T-cell (primary cell): ENCODE measurements at regions not wholly inside any gene's neighbourhood (a gene's known extent, or its start where the extent isn't known, plus 50 kb on each side); places are given as distances from the start of the nearest gene placed in this dataset.

Source experiments
- ATAC-seq, 4 experiments: fragments of 200-7000 bp in 3 of 4; fragments of 150-1000 bp in 1 of 4; cut with Tn5 transposase; replicated peaks in 1 of 4; 1 replicate in 3 of 4; 2 replicates in 1 of 4; pipeline ENCODE4 v1.10.0; 2021; ENCODE audit warnings: moderate library complexity in 3 of 4, mild to moderate bottlenecking in 2 of 4, moderate number of reproducible peaks in 1 of 4
- CTCF ChIA-PET, 2 donors: fragments of 300-600 bp; sonication (Branson Sonifier 250); formaldehyde crosslinking; loops; one replicate each; lab custom pipeline; 2022; ENCODE audit warnings: antibody characterized with exemption in 2 of 2; lab: Charles Lee
- POLR2A ChIA-PET, 2 donors: fragments of 300-600 bp; sonication (Branson Sonifier 250); formaldehyde crosslinking; loops; one replicate each; lab custom pipeline; 2022; ENCODE audit warnings: antibody characterized with exemption in 2 of 2; lab: Charles Lee
- DNase-seq, 35 experiments: peaks; one replicate each; pipeline versions ENCODE4 v3.0.0 to v3.0.0-alpha.2; 2013 to 2023
- H3K27ac ChIP-seq: one replicate; pipeline ENCODE4 v1.5.1; 2013; ENCODE audit warnings: low read length
- H3K27me3 ChIP-seq, 2 experiments: replicated peaks in 1 of 2; 1 replicate in 1 of 2; 2 replicates in 1 of 2; pipeline versions ENCODE4 v1.6.1 to v1.7.0; 2013; ENCODE audit warnings: low read length in 1 of 2, mixed read lengths in 1 of 2; ENCODE audit not compliant: control insufficient read depth in 2 of 2, insufficient read depth in 2 of 2; ENCODE audit errors: extremely low read depth in 1 of 2
- H3K36me3 ChIP-seq, 2 donors: 1 replicate in 1 of 2; 2 replicates in 1 of 2; pipeline versions ENCODE4 v1.6.1 to v1.7.0; 2013; ENCODE audit warnings: low read length in 1 of 2; ENCODE audit not compliant: control insufficient read depth in 2 of 2, insufficient read depth in 1 of 2; ENCODE audit errors: extremely low read depth in 1 of 2
- H3K4me1 ChIP-seq, 2 experiments: 1 replicate in 1 of 2; 2 replicates in 1 of 2; pipeline versions ENCODE4 v1.6.1 to v1.7.0; 2013; ENCODE audit warnings: low read length in 2 of 2, mixed read lengths in 1 of 2; ENCODE audit not compliant: insufficient read depth in 2 of 2, control insufficient read depth in 1 of 2; ENCODE audit errors: extremely low read depth in 1 of 2
- H3K4me3 ChIP-seq, 2 donors: 1 replicate in 1 of 2; 2 replicates in 1 of 2; pipeline versions ENCODE4 v1.5.1 to v1.7.0; 2013; ENCODE audit warnings: mild to moderate bottlenecking in 2 of 2, low read length in 1 of 2, moderate library complexity in 1 of 2; ENCODE audit not compliant: control insufficient read depth in 1 of 2; ENCODE audit errors: extremely low read depth in 1 of 2
- H3K9me3 ChIP-seq: 2 replicates; pipeline ENCODE4 v1.7.0; 2013
- H3K27ac Mint-ChIP-seq, 2 donors: one replicate each; pipeline ENCODE4 v1.8.0; 2020 to 2021; ENCODE audit warnings: mild to moderate bottlenecking in 2 of 2, mixed read lengths in 2 of 2
- H3K27me3 Mint-ChIP-seq, 2 donors: one replicate each; pipeline ENCODE4 v1.8.0; 2021 to 2022; ENCODE audit warnings: mixed read lengths in 2 of 2
- H3K36me3 Mint-ChIP-seq: one replicate; pipeline ENCODE4 v1.8.0; 2021; ENCODE audit warnings: mixed read lengths
- H3K4me1 Mint-ChIP-seq, 3 donors: one replicate each; pipeline ENCODE4 v1.8.0; 2020 to 2022; ENCODE audit warnings: mixed read lengths in 3 of 3, mild to moderate bottlenecking in 1 of 3
- H3K4me3 Mint-ChIP-seq, 3 donors: one replicate each; pipeline ENCODE4 v1.8.0; 2020 to 2022; ENCODE audit warnings: mild to moderate bottlenecking in 3 of 3, mixed read lengths in 3 of 3, moderate library complexity in 3 of 3
- H3K9me3 Mint-ChIP-seq, 3 donors: one replicate each; pipeline ENCODE4 v1.8.0; 2020 to 2022; ENCODE audit warnings: mixed read lengths in 3 of 3
- WGBS: methylation state at CpG from one replicate; pipeline ENCODE4 v1.1.5; 2013; ENCODE audit warnings: missing lambda C conversion rate; ENCODE audit not compliant: insufficient coverage; 5-methylcytosine and 5-hydroxymethylcytosine counted together

GRCh38 chr6:169956580-169956979 is 205.2 kb downstream of the ERMARD start:
- H3K27me3 Mint-ChIP-seq: peaks cover 3 to 12% of the 10 kb centered on the region in 2 donors
- peaks cover 0 to 23% of the 10 kb centered on the region in 2 experiments for H3K27me3 ChIP-seq
- no peak overlapping the region for H3K27ac ChIP-seq
- H3K9me3 ChIP-seq: no peaks in the 10 kb centered on the region
- peaks cover 0 to 17% of the 10 kb centered on the region in 2 experiments for H3K4me1 ChIP-seq
- DNase-seq (peak in 2 of 35 experiments; percentile 2 to 20), ATAC-seq (no peak)
- CTCF ChIA-PET: no interaction called here
- no peaks in the 10 kb centered on the region for H3K36me3 ChIP-seq
- no peak overlapping the region for H3K27ac Mint-ChIP-seq
- H3K4me3 ChIP-seq: no peak overlapping the region
- peaks cover 7 to 24% (median 11%) of the 10 kb centered on the region in 3 donors for H3K4me1 Mint-ChIP-seq
- no peaks in the 10 kb centered on the region for H3K9me3 Mint-ChIP-seq
- POLR2A ChIA-PET: no interaction called here
- 86% methylated on average over 3 of the region's 9 CpGs for WGBS
- H3K36me3 Mint-ChIP-seq: no peaks in the 10 kb centered on the region
- no peak overlapping the region for H3K4me3 Mint-ChIP-seq

- ATAC-seq: no peak
- no peaks in the 10 kb centered on the region for H3K36me3 Mint-ChIP-seq
These were observed 204.5 kb downstream of the ERMARD start for GRCh38 chr6:169955731-169956437.

GRCh38 chr6:169954977-169955376 is 203.6 kb downstream of the ERMARD start:
- no CpG with 5 or more reads among the region's 1 CpG for WGBS
- POLR2A ChIA-PET: no interaction called here
- DNase-seq (no peak), ATAC-seq (no peak)
- peaks cover 0 to 12% of the 10 kb centered on the region in 2 experiments for H3K4me1 ChIP-seq
- Mint-ChIP-seq H3K27ac (no peak overlapping the region), H3K4me1 (peaks cover 7 to 20% (median 9%) of the 10 kb centered on the region in 3 donors), H3K36me3 (no peaks in the 10 kb centered on the region), H3K4me3 (no peak overlapping the region), H3K9me3 (no peaks in the 10 kb centered on the region), H3K27me3 (peaks cover 0 to 4% of the 10 kb centered on the region in 2 donors)
- H3K4me3 ChIP-seq: no peak overlapping the region
- H3K27me3 ChIP-seq: peaks cover 0 to 10% of the 10 kb centered on the region in 2 experiments
- no peaks in the 10 kb centered on the region for H3K9me3 ChIP-seq
- CTCF ChIA-PET: interaction anchor here in 1 of 2 donors (0.7 kb wide), 1 partner anchor 531 kb away, joined by 3 read pairs; no protein-coding TSS in a partner anchor
- H3K27ac ChIP-seq: no peak overlapping the region
- no peaks in the 10 kb centered on the region for H3K36me3 ChIP-seq

More at GRCh38 chr6:169955731-169956437, 204.5 kb downstream of the ERMARD start:
- no peaks in the 10 kb centered on the region for H3K9me3 Mint-ChIP-seq
- peaks cover 0 to 6% of the 10 kb centered on the region in 2 donors for H3K27me3 Mint-ChIP-seq
- no peak overlapping the region for H3K4me3 Mint-ChIP-seq
- ChIA-PET POLR2A (no interaction called here), CTCF (interaction anchor here in 1 of 2 donors (0.7 kb wide), 1 partner anchor 532 kb away, joined by 3 read pairs; no protein-coding TSS in a partner anchor)
- peaks cover 0 to 16% of the 10 kb centered on the region in 2 experiments for H3K27me3 ChIP-seq
- 82% methylated on average over 13 of the region's 19 CpGs for WGBS
- peaks cover 0 to 12% of the 10 kb centered on the region in 2 experiments for H3K4me1 ChIP-seq
- H3K27ac ChIP-seq: no peak overlapping the region
- H3K36me3 ChIP-seq: no peaks in the 10 kb centered on the region
- H3K9me3 ChIP-seq: no peaks in the 10 kb centered on the region
- H3K4me3 ChIP-seq: no peak overlapping the region
- peaks cover 7 to 20% (median 9%) of the 10 kb centered on the region in 3 donors for H3K4me1 Mint-ChIP-seq
- peak in 2 of 35 experiments; percentile 4 to 22 for DNase-seq
- no peak overlapping the region for H3K27ac Mint-ChIP-seq

- H3K9me3 ChIP-seq: no peaks in the 10 kb centered on the region
- CTCF ChIA-PET: no interaction called here
- no peak for ATAC-seq
- peaks cover 0 to 2% of the 10 kb centered on the region in 2 experiments for H3K4me1 ChIP-seq
- H3K4me1 Mint-ChIP-seq: peaks cover 0 to 8% (median 2%) of the 10 kb centered on the region in 3 donors
- H3K9me3 Mint-ChIP-seq: no peaks in the 10 kb centered on the region
- no peak overlapping the region for H3K27ac Mint-ChIP-seq
- H3K36me3 ChIP-seq: no peaks in the 10 kb centered on the region
- POLR2A ChIA-PET: no interaction called here
- H3K27me3 Mint-ChIP-seq: peaks cover 0 to 2% of the 10 kb centered on the region in 2 donors
- WGBS: 50% methylated on average over 1 of the region's 3 CpGs
- H3K27ac ChIP-seq: no peak overlapping the region
- DNase-seq: peak in 1 of 35 experiments; percentile 18
- H3K4me3 ChIP-seq: no peak overlapping the region
- no peak overlapping the region for H3K4me3 Mint-ChIP-seq
- H3K36me3 Mint-ChIP-seq: no peaks in the 10 kb centered on the region
- H3K27me3 ChIP-seq: peaks cover 0 to 4% of the 10 kb centered on the region in 2 experiments
These were observed 202.3 kb downstream of the ERMARD start for GRCh38 chr6:169953686-169954085.

GRCh38 chr6:169950558-169950957 is 199.1 kb downstream of the ERMARD start:
- H3K27ac Mint-ChIP-seq: no peak overlapping the region
- H3K36me3 Mint-ChIP-seq: no peaks in the 10 kb centered on the region
- 79% methylated on average over 2 of the region's 2 CpGs for WGBS
- peak in 2 of 4 experiments; percentile 40 to 47 for ATAC-seq
- CTCF ChIA-PET: interaction anchor here (0.7 to 2.7 kb wide), 5 partner anchors 8 to 578 kb away, joined by 3 to 18 read pairs (median 5); no protein-coding TSS in a partner anchor
- no peak overlapping the region for H3K4me3 ChIP-seq
- H3K9me3 Mint-ChIP-seq: no peaks in the 10 kb centered on the region
- H3K4me3 Mint-ChIP-seq: no peak overlapping the region
- H3K36me3 ChIP-seq: no peaks in the 10 kb centered on the region
- no peaks in the 10 kb centered on the region for H3K27me3 ChIP-seq
- H3K9me3 ChIP-seq: no peaks in the 10 kb centered on the region
- no peaks in the 10 kb centered on the region for H3K4me1 Mint-ChIP-seq
- POLR2A ChIA-PET: no interaction called here
- peaks cover under 1 to 2% of the 10 kb centered on the region in 2 donors for H3K27me3 Mint-ChIP-seq
- no peak overlapping the region for H3K27ac ChIP-seq
- no peaks in the 10 kb centered on the region for H3K4me1 ChIP-seq
- peak in 19 of 35 experiments; percentile 15 to 60 (median 28) for DNase-seq

- no peaks in the 10 kb centered on the region for H3K36me3 Mint-ChIP-seq
- ChIA-PET POLR2A (no interaction called here), CTCF (interaction anchor here in 1 of 2 donors (2.7 kb wide), 1 partner anchor 568 kb away, joined by 18 read pairs; no protein-coding TSS in a partner anchor)
- H3K27ac Mint-ChIP-seq: no peak overlapping the region
- no peak overlapping the region for H3K4me3 Mint-ChIP-seq
- Histone ChIP-seq H3K36me3 (no peaks in the 10 kb centered on the region), H3K4me1 (no peaks in the 10 kb centered on the region), H3K9me3 (no peaks in the 10 kb centered on the region), H3K4me3 (no peak overlapping the region), H3K27ac (no peak overlapping the region), H3K27me3 (no peaks in the 10 kb centered on the region)
- ATAC-seq (no peak), DNase-seq (no peak)
- no peaks in the 10 kb centered on the region for H3K9me3 Mint-ChIP-seq
- no peaks in the 10 kb centered on the region for H3K4me1 Mint-ChIP-seq
- peaks cover 3 to 10% of the 10 kb centered on the region in 2 donors for H3K27me3 Mint-ChIP-seq
- WGBS: 92% methylated on average over 2 of the region's 6 CpGs
These were observed 198.2 kb downstream of the ERMARD start for GRCh38 chr6:169949511-169950097.
